ENCODE measurements at regions not wholly inside any gene's neighbourhood (a gene's known extent, or its start where the extent isn't known, plus 50 kb on each side); places are given as distances from the start of the nearest gene placed in this dataset.

GRCh38 chr11:97364047-97364446, 974.2 kb downstream of the JRKL start:
- no peak for TF ChIP-seq POLR2A (IDR thresholded peaks at IDR 0.05)
- no peak for TF ChIP-seq CTCF (IDR thresholded peaks at IDR 0.05)
